ENCODE measurements at regions not wholly inside any gene's neighbourhood (a gene's known extent, or its start where the extent isn't known, plus 50 kb on each side); places are given as distances from the start of the nearest gene placed in this dataset.

GRCh38 chr18:70380915-70381896 is 92.4 kb downstream of the SOCS6 start (continued):
- TF ChIP-seq HNF1A (IDR thresholded peaks at IDR 0.05; ENCODE audit: low read depth) (peak; percentile 52), HNF1A (CRISPR knock-in tag; IDR thresholded peaks at IDR 0.05; ENCODE audit: borderline replicate concordance) (peak; percentile 86), KAT7 (CRISPR knock-in tag; IDR thresholded peaks at IDR 0.05; ENCODE audit: borderline replicate concordance) (peak; percentile 40; the same call in 1 of the 2 replicates), ZNF646 (CRISPR knock-in tag; IDR thresholded peaks at IDR 0.05) (peak; percentile 34; the same call in 1 of the 2 replicates), PHF21A (CRISPR knock-in tag; IDR thresholded peaks at IDR 0.05) (peak; percentile 65), EP300 (IDR thresholded peaks at IDR 0.05; ENCODE audit: low read depth in 2 of 2, low read length in 2 of 2) (peak in 1 of 2 experiments; percentile 80; a peak in 2 of 4 replicates), EP300 (CRISPR knock-in tag; IDR thresholded peaks at IDR 0.05; ENCODE audit: borderline replicate concordance) (peak; percentile 75; the same call in 1 of the 2 replicates), MED8 (CRISPR knock-in tag; IDR thresholded peaks at IDR 0.05; ENCODE audit: insufficient replicate concordance) (peak; percentile 25), SALL1 (CRISPR knock-in tag; IDR thresholded peaks at IDR 0.05) (peak; percentile 52), NR2F1 (CRISPR knock-in tag; IDR thresholded peaks at IDR 0.05) (no peak), ZSCAN5A (CRISPR knock-in tag; IDR thresholded peaks at IDR 0.05; ENCODE audit: borderline replicate concordance) (no peak), PATZ1 (CRISPR knock-in tag; IDR thresholded peaks at IDR 0.05) (peak; percentile 45), ZNF841 (CRISPR knock-in tag; IDR thresholded peaks at IDR 0.05; ENCODE audit: borderline replicate concordance) (no peak)

All from HepG2 (cell line).